ENCODE measurements at regions not wholly inside any gene's neighbourhood (a gene's known extent, or its start where the extent isn't known, plus 50 kb on each side); places are given as distances from the start of the nearest gene placed in this dataset.

DNA sequence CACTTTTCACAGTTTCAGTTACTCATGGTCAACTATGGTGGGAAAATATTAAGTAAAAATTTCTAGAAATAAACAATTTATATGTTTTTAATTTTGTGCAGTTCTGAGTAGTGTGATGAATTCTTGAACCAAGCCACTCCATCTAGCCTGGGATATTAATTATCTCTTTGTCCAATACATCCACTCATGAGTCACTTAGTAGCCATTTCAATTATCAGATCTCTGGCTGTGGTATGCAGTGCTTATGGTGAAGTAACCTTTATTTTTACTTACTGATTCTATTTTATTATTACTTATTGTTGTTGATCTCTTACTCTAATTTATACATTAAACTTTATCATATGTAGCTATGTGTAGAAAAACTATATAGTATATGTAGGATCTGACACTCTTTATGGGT lies 128.9 kb upstream of the KLHL1 start:
- in situ Hi-C loops (cut with HindIII; ENCODE audit: extremely low pct_ligation_motif_present, low pct_unique_long_range_greater_than_20kb) = no loop called here
- DNase-seq (ENCODE audit: low spot score) = no peak
- Histone ChIP-seq H3K27ac (ENCODE audit: extremely low read length, insufficient read depth, low read length) (no peak overlapping the region), H3K79me2 (ENCODE audit: insufficient read depth, low read length) (no peaks in the 10 kb centered on the region), H3K4me1 (ENCODE audit: insufficient read depth, low read length) (no peaks in the 10 kb centered on the region), H2AFZ (ENCODE audit: low read length) (no peak overlapping the region), H3K36me3 (replicated peaks in 1 of 2; ENCODE audit: control insufficient read depth in 1 of 2, insufficient read depth in 2 of 2, low read length in 2 of 2) (no peaks in the 10 kb centered on the region), H3K9me3 (ENCODE audit: low read length) (no peaks in the 10 kb centered on the region), H3K4me2 (ENCODE audit: low read depth, low read length) (no peak overlapping the region), H3K9ac (ENCODE audit: insufficient read depth, low read depth, low read length) (no peak overlapping the region), H4K20me1 (ENCODE audit: insufficient read depth, low read length) (no peaks in the 10 kb centered on the region), H3K4me3 (replicated peaks in 1 of 3; ENCODE audit: insufficient read depth in 1 of 3, low read depth in 2 of 3, low read length in 3 of 3) (no peak overlapping the region), H3K27me3 (ENCODE audit: control insufficient read depth in 1 of 2, insufficient read depth in 2 of 2, low read length in 2 of 2) (no peaks in the 10 kb centered on the region)
- TF ChIP-seq TFE3 (CRISPR knock-in tag; IDR thresholded peaks at IDR 0.05) = no peak
- no peak for TF ChIP-seq ZNF646 (CRISPR knock-in tag; IDR thresholded peaks at IDR 0.05)
- no peak for TF ChIP-seq ZNF720 (CRISPR knock-in tag; IDR thresholded peaks at IDR 0.05)
- no peak for TF ChIP-seq ZNF749 (CRISPR knock-in tag; IDR thresholded peaks at IDR 0.05; ENCODE audit: borderline replicate concordance)
- no peak for TF ChIP-seq ZNF282 (IDR thresholded peaks at IDR 0.05; ENCODE audit: partially characterized antibody)
- TF ChIP-seq HNF1A (IDR thresholded peaks at IDR 0.05; ENCODE audit: low read depth) = no peak
- TF ChIP-seq HNF1A (CRISPR knock-in tag; IDR thresholded peaks at IDR 0.05; ENCODE audit: borderline replicate concordance) = no peak
- TF ChIP-seq ZNF331 (CRISPR knock-in tag; IDR thresholded peaks at IDR 0.05) = no peak
- no peak for TF ChIP-seq ZNF580 (CRISPR knock-in tag; IDR thresholded peaks at IDR 0.05; ENCODE audit: borderline replicate concordance, low read depth)
- no peak for TF ChIP-seq CENPT (CRISPR knock-in tag; IDR thresholded peaks at IDR 0.05; ENCODE audit: low read depth)
- no peak for TF ChIP-seq ZNF670 (CRISPR knock-in tag; IDR thresholded peaks at IDR 0.05; ENCODE audit: borderline replicate concordance)
- ATAC-seq = no peak
- ChIA-PET POLR2A (no interaction called here), CTCF (ENCODE audit: low intra/inter-chr PET ratio, low total read pairs) (no interaction called here)
- BruUV-seq (replicated peaks) = no TSS peak
- no peak for FAIRE-seq
- intact Hi-C loops (cut with micrococcal nuclease; ENCODE audit: unreplicated experiment) = no loop called here
